HepG2 (cell line): ENCODE measurements at regions not wholly inside any gene's neighbourhood (a gene's known extent, or its start where the extent isn't known, plus 50 kb on each side); places are given as distances from the start of the nearest gene placed in this dataset.

ENCODE experiments used
- ATAC-seq: fragments of 200-7000 bp; cut with Tn5 transposase; 3 replicates; pipeline ENCODE4 v1.9.1; 2020; ENCODE audit warnings: mild to moderate bottlenecking, moderate library complexity
- BruUV-seq: library from RNA; stranded (reverse); fragments of 400-500 nt; replicated peaks from 2 replicates; lab custom pipeline; 2021; lab: Mats Ljungman, UMichigan
- CTCF ChIA-PET: fragments of 300-600 bp; formaldehyde crosslinking; extraction: SDS; loops from one replicate; lab custom pipeline; 2021; ENCODE audit warnings: low total read pairs, inconsistent platforms, low intra/inter-chr PET ratio; lab: Yijun Ruan, JAX
- POLR2A ChIA-PET: fragments of 350-600 bp; sonication (Branson Sonifier 250); formaldehyde crosslinking; loops from one replicate; lab custom pipeline; 2020; ENCODE audit warnings: antibody characterized with exemption, inconsistent platforms; lab: Yijun Ruan, JAX
- DNase-seq: peaks from one replicate; pipeline ENCODE4 v3.0.0-alpha.2; 2015; ENCODE audit warnings: low spot score
- FAIRE-seq: peaks from 3 replicates; lab custom pipeline; 2011; peaks lifted over from hg19 to GRCh38; lab: Jason Lieb, UNC
- H2AFZ ChIP-seq: one replicate; pipeline ENCODE4 v1.6.1; 2011; ENCODE audit warnings: low read length, inconsistent platforms
- H3K27ac ChIP-seq: fragments of 300-600 bp; 3 replicates; pipeline ENCODE4 v1.8.0; 2011; ENCODE audit warnings: mixed run types, mild to moderate bottlenecking, mixed read lengths, low read length, inconsistent platforms; ENCODE audit not compliant: insufficient read depth; ENCODE audit errors: extremely low read length
- H3K27me3 ChIP-seq, 2 experiments: fragments of 200-600 bp in 1 of 2; 2 replicates in 1 of 2; 3 replicates in 1 of 2; pipeline versions ENCODE4 v1.6.0 to v1.8.0; 2011; ENCODE audit warnings: low read length in 2 of 2, mild to moderate bottlenecking in 2 of 2, moderate library complexity in 2 of 2, inconsistent platforms in 1 of 2; ENCODE audit not compliant: insufficient read depth in 2 of 2, control insufficient read depth in 1 of 2
- H3K36me3 ChIP-seq, 2 experiments: fragments of 200-600 bp in 1 of 2; replicated peaks in 1 of 2; 2 replicates in 1 of 2; 3 replicates in 1 of 2; pipeline versions ENCODE4 v1.5.1 to v1.8.0; 2011; ENCODE audit warnings: low read length in 2 of 2, inconsistent platforms in 1 of 2; ENCODE audit not compliant: insufficient read depth in 2 of 2, control insufficient read depth in 1 of 2
- H3K4me1 ChIP-seq: 2 replicates; pipeline ENCODE4 v1.5.1; 2012; ENCODE audit warnings: low read length, inconsistent platforms; ENCODE audit not compliant: insufficient read depth
- H3K4me2 ChIP-seq: 2 replicates; pipeline ENCODE4 v1.6.0; 2011; ENCODE audit warnings: low read depth, low read length, inconsistent platforms
- H3K4me3 ChIP-seq, 3 experiments: fragments of 200-600 bp in 1 of 3; sonication (generic), shearing (Covaris generic) in 1 of 3; replicated peaks in 1 of 3; 2 replicates each; pipeline ENCODE4 v1.5.1; 2011 to 2016; ENCODE audit warnings: low read length in 3 of 3, inconsistent platforms in 2 of 3, low read depth in 2 of 3, mild to moderate bottlenecking in 2 of 3, control low read depth in 1 of 3, mixed read lengths in 1 of 3; ENCODE audit not compliant: insufficient read depth in 1 of 3
- H3K79me2 ChIP-seq: one replicate; pipeline ENCODE4 v1.6.1; 2011; ENCODE audit warnings: low read length, inconsistent platforms; ENCODE audit not compliant: insufficient read depth
- H3K9ac ChIP-seq: 2 replicates; pipeline ENCODE4 v1.6.0; 2011; ENCODE audit warnings: mild to moderate bottlenecking, low read depth, low read length, inconsistent platforms; ENCODE audit not compliant: insufficient read depth
- H3K9me3 ChIP-seq: 2 replicates; pipeline ENCODE4 v1.5.1; 2012; ENCODE audit warnings: mild to moderate bottlenecking, low read length
- H4K20me1 ChIP-seq: 2 replicates; pipeline ENCODE4 v1.6.0; 2011; ENCODE audit warnings: inconsistent platforms, mild to moderate bottlenecking, low read length, moderate library complexity; ENCODE audit not compliant: insufficient read depth
- CC2D1A ChIP-seq: sonication (generic); formaldehyde crosslinking; IDR thresholded peaks from 2 replicates; pipeline ENCODE4 v1.8.1; 2023; ENCODE audit warnings: mild to moderate bottlenecking, missing genetic modification reagents
- MIXL1 ChIP-seq: IDR thresholded peaks from 2 replicates; pipeline ENCODE4 v1.6.1; 2016
- MXD1 ChIP-seq: sonication (generic); formaldehyde crosslinking; IDR thresholded peaks from 2 replicates; pipeline ENCODE4 v1.4.0; 2020; ENCODE audit warnings: mild to moderate bottlenecking, missing genetic modification reagents
- RBAK ChIP-seq: sonication (generic); formaldehyde crosslinking; IDR thresholded peaks from 2 replicates; pipeline ENCODE4 v1.5.1; 2020; ENCODE audit warnings: mild to moderate bottlenecking, missing genetic modification reagents
- SOX13 ChIP-seq, 3 experiments: fragments of 450-650 bp in 1 of 3; sonication (generic) in 1 of 3; formaldehyde crosslinking in 1 of 3; IDR thresholded peaks in 2 of 3; conservative IDR thresholded peaks in 1 of 3; 2 replicates each; pipeline versions ENCODE4 v1.5.0 to v1.6.1; 2016 to 2020; ENCODE audit warnings: antibody characterized with exemption in 1 of 3, mild to moderate bottlenecking in 1 of 3, missing compliant biosample characterization in 1 of 3, missing genetic modification reagents in 1 of 3, moderate library complexity in 1 of 3
- ZIK1 ChIP-seq: sonication (generic); formaldehyde crosslinking; IDR thresholded peaks from 2 replicates; pipeline ENCODE4 v1.5.0; 2020; ENCODE audit warnings: mild to moderate bottlenecking, low read depth, missing genetic modification reagents, borderline replicate concordance
- ZMYM3 ChIP-seq: sonication (generic); formaldehyde crosslinking; IDR thresholded peaks from 2 replicates; pipeline ENCODE4 v1.5.1; 2020; ENCODE audit warnings: mild to moderate bottlenecking, missing genetic modification reagents
- ZNF280D ChIP-seq: sonication (generic); formaldehyde crosslinking; IDR thresholded peaks from 2 replicates; pipeline ENCODE4 v1.5.1; 2020; ENCODE audit warnings: mild to moderate bottlenecking, missing genetic modification reagents
- WGBS: methylation state at CpG from one replicate; pipeline ENCODE4 v1.1.6; 2017; ENCODE audit warnings: low lambda C conversion rate; 5-methylcytosine and 5-hydroxymethylcytosine counted together
- in situ Hi-C: cut with HindIII; loops from 2 replicates; pipeline ENCODE4 v1.10.0; 2017; ENCODE audit warnings: low pct_unique_long_range_greater_than_20kb; ENCODE audit not compliant: extremely low pct_ligation_motif_present
- intact Hi-C: fragments of 100-400 bp; cut with micrococcal nuclease; formaldehyde crosslinking; loops from one replicate; pipeline ENCODE4 v1.10.0; 2022; ENCODE audit not compliant: unreplicated experiment

GRCh38 chr4:79107014-79107413 is 167.8 kb upstream of the PAQR3 start:
- no CpG with 5 or more reads among the region's 1 CpG for WGBS
- H2AFZ ChIP-seq, result no peak overlapping the region
- ATAC-seq (no peak), FAIRE-seq (no peak), DNase-seq (no peak)
- no peaks in the 10 kb centered on the region for H4K20me1 ChIP-seq
- no TSS peak for BruUV-seq
- H3K9me3 ChIP-seq, result no peaks in the 10 kb centered on the region
- no peak overlapping the region for H3K27ac ChIP-seq
- TF ChIP-seq ZIK1 (CRISPR knock-in tag), result no peak
- no peaks in the 10 kb centered on the region for H3K27me3 ChIP-seq
- POLR2A ChIA-PET, result no interaction called here
- H3K4me3 ChIP-seq, result no peak overlapping the region
- CTCF ChIA-PET, result no interaction called here
- intact Hi-C loops, result no loop called here
- H3K9ac ChIP-seq, result no peak overlapping the region
- in situ Hi-C loops, result no loop called here
- no peaks in the 10 kb centered on the region for H3K36me3 ChIP-seq
- no peak overlapping the region for H3K4me2 ChIP-seq
- H3K79me2 ChIP-seq, result no peaks in the 10 kb centered on the region
- no peaks in the 10 kb centered on the region for H3K4me1 ChIP-seq

- Histone ChIP-seq H3K36me3 (no peaks in the 10 kb centered on the region), H3K9ac (no peak overlapping the region), H3K27me3 (no peaks in the 10 kb centered on the region), H3K9me3 (no peaks in the 10 kb centered on the region), H2AFZ (no peak overlapping the region), H3K4me3 (no peak overlapping the region), H3K4me2 (no peak overlapping the region), H4K20me1 (no peaks in the 10 kb centered on the region), H3K79me2 (no peaks in the 10 kb centered on the region), H3K4me1 (no peaks in the 10 kb centered on the region), H3K27ac (no peak overlapping the region)
- TF ChIP-seq ZMYM3 (CRISPR knock-in tag) (no peak), MXD1 (CRISPR knock-in tag) (no peak), SOX13 (IDR thresholded peaks at IDR 0.05) (no peak), SOX13 (CRISPR knock-in tag; conservative IDR thresholded peaks at IDR 0.05 in 1 of 2, IDR thresholded peaks at IDR 0.05 in 1 of 2) (no peak), ZNF280D (no peak), MIXL1 (CRISPR knock-in tag) (no peak), RBAK (CRISPR knock-in tag) (no peak), CC2D1A (CRISPR knock-in tag) (no peak)
- BruUV-seq, result no TSS peak
- DNase-seq (no peak), FAIRE-seq (no peak), ATAC-seq (no peak)
- intact Hi-C loops (no loop called here), in situ Hi-C loops (no loop called here)
- ChIA-PET POLR2A (no interaction called here), CTCF (no interaction called here)
These were observed 149.9 kb upstream of the PAQR3 start for GRCh38 chr4:79088946-79089691.
